VCaP (cell line): ENCODE measurements at regions not wholly inside any gene's neighbourhood (a gene's known extent, or its start where the extent isn't known, plus 50 kb on each side); places are given as distances from the start of the nearest gene placed in this dataset.

Experiments
- H3K27ac ChIP-seq: fragments of 450-650 bp; 2 replicates; pipeline ENCODE4 v1.5.1; 2017
- TF ChIP-seq, protein P1 (sequence below): fragments of 450-650 bp; conservative IDR thresholded peaks from 2 replicates; pipeline ENCODE4 v1.5.1; 2017; ENCODE audit warnings: mild to moderate bottlenecking, moderate library complexity

DNA sequence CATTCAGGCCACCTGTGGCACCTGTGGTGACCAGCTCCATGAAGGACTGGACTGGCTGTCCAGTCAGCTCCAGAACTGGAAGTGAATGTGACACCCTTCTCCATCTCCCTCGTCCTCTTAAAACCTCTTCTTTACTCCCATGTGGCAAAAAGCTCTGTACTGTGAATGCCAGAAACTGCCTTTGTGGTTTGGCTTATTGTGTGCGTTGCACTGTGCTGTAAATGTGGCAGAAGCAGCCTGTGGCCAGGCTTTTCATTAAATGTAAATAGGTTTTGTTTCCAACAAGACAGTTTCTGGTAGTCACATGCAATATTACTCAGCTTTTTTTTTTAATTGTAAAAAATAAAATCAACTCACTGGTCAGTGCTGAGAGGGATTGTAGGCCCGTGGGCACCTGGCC lies 453.7 kb downstream of the ATP23 start:
- H3K27ac ChIP-seq, result no peak overlapping the region
- TF ChIP-seq, protein P1, sequence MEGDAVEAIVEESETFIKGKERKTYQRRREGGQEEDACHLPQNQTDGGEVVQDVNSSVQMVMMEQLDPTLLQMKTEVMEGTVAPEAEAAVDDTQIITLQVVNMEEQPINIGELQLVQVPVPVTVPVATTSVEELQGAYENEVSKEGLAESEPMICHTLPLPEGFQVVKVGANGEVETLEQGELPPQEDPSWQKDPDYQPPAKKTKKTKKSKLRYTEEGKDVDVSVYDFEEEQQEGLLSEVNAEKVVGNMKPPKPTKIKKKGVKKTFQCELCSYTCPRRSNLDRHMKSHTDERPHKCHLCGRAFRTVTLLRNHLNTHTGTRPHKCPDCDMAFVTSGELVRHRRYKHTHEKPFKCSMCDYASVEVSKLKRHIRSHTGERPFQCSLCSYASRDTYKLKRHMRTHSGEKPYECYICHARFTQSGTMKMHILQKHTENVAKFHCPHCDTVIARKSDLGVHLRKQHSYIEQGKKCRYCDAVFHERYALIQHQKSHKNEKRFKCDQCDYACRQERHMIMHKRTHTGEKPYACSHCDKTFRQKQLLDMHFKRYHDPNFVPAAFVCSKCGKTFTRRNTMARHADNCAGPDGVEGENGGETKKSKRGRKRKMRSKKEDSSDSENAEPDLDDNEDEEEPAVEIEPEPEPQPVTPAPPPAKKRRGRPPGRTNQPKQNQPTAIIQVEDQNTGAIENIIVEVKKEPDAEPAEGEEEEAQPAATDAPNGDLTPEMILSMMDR, result no peak

DNA sequence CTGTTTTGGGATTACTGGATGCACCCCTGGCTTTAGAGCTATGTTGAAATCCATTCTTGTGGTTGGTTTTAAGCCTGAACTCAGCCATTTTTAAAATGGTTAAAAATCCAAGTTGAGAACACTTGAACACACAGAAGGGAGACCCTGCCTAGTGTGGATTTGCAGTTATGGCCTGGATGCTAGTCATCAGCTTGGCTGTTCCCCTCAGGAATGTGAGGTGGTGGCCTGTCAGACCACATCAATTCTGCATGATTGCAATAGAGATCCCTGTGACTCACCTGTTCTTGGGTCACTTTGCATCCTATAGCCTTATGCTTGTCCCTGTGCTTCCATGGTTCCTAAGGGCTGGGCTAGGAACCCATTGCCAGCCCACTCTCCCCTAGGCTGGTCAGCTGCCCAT lies 454.1 kb downstream of the ATP23 start:
- H3K27ac ChIP-seq, result no peak overlapping the region
- TF ChIP-seq, protein P1, result no peak

DNA sequence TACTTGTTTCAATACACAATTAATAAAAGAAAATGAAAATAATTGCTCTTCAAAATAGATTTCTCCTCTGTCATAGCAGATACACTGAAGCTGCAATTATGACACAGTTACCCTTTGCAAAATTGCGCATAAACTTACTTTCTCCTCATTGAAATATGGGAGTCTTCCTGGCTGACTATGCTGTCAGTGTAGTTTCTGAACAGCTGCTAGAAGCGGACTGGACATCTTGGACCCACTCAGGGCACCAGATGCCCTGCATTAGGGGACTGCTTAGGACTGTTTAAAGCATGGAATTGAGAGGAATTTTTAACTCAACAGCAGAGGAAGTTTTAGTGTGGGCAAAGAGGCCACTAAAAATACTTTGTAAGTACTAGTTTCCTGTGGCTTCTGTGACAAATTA lies 454.9 kb downstream of the ATP23 start:
- TF ChIP-seq, protein P1, result no peak
- H3K27ac ChIP-seq, result no peak overlapping the region

DNA sequence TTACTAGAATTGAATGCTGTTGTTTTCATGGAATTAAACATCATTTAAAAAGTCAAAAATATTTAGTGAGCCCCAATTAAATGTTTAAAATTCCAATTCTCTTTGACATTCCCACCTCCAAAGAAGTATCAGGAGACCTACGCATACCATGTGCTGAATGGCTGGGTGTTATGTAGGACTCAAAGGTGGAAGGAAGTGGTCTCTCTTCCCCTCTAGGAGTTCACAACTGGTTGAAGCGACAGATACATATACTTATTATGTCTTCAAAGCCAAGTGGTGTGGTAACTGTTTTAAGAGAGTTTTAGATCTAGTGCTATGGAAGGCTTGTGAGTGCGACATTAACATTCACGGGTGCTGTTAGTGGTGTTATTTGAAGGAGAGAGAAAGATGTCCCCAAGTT lies 464.0 kb downstream of the ATP23 start:
- TF ChIP-seq, protein P1, result no peak
- no peak overlapping the region for H3K27ac ChIP-seq

DNA sequence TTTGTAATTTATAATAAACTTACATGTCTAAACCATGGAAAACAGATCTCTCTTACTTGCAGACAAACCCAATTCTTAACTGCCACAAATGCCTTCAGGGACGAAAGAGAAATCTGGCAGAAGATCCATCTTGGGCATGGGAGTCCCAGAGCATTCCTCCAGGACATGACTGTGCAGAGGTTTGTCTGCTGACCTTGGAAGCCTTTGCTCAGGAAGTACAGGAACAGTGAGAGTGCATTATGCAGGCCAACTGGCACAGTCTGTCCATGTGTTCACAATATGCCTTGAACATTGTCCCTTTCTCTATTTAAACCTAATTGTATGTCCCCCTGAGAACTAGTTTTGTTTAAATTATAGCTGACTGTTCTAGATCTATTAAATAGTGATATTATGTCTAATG lies 467.1 kb downstream of the ATP23 start:
- TF ChIP-seq, protein P1, result no peak
- peak overlapping the region; percentile 45 for H3K27ac ChIP-seq

DNA sequence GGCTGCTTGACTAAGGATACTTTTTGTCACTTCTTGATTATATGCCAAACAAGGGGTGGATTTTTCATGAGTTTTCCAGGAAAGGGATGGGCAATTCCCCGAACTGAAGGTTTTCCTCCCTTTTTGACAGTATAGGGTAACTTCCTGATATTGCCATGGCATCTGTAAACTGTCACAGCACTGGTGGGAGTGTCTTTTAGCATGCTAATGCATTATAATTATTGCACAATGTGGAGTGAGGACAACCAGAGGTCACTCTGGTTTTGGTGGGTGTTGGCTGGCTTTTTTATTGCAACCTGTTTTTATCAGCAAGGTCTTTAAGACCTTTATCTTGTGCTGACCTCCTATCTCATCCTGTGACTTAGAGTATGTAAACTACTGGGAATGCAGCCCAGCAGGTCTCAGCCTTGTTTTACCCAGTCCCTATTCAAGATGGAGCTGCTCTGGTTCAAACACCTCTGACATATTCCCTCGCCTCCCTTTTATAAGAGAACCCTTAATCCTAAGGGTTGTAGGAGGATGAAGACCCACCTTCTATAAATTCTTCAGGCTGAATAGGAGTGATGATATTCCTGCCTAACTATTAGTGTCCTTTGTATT lies 471.2 kb downstream of the ATP23 start:
- no peak overlapping the region for H3K27ac ChIP-seq
- TF ChIP-seq, protein P1, result no peak

DNA sequence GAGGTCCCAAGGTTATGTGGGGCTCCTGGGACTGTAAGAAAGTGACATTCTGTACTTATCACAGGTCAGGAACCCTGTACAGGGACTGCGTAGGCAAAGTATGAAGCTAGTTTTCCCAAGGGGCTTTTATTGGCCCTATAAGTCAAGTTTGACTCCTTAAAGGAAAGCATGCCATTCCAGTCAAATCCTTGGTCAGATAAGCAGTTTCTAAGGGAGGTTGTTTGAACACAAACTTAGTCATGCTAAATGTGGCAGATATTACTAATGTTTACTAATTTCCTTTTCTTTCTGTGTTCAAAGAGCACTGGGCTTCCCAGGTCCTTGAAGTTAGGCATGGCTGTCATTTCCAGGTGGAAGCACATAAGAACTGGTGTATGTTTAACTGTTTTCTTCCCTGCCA lies 472.4 kb downstream of the ATP23 start:
- no peak overlapping the region for H3K27ac ChIP-seq
- TF ChIP-seq, protein P1, result no peak
